ENCODE measurements at regions not wholly inside any gene's neighbourhood (a gene's known extent, or its start where the extent isn't known, plus 50 kb on each side); places are given as distances from the start of the nearest gene placed in this dataset.
"Not testable (repeated sequence)": the region's sequence is repeated elsewhere in the genome, so short reads cannot be mapped to it uniquely, and the experiment has no call there.

DNA sequence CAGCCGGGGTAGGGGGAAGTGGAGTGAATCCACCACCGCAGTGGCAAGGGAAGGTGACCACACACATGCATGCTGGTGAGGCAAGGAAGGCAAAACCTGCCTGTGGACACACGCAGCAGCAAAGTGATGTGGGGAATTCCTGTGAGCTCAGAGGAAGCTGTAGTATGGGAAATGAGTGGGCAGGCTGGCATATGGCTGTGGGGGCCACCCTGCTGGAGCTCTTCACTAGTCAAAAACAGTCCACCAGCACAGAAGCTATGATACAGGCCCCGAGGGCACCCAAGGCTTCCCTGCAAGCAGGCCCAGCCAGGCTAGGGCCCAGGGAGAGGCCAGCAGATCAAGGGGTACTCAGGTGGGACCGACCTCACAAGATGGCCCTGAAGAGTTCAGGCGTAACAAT is 239.1 kb downstream of the CHM start:
- CTCF ChIA-PET: no interaction called here
- no peaks in the 10 kb centered on the region for H3K27me3 ChIP-seq (ENCODE audit: control insufficient read depth, insufficient read depth, low read length)
- H3K4me1 ChIP-seq (ENCODE audit: control insufficient read depth, insufficient read depth, low read length): no peaks in the 10 kb centered on the region
- intact Hi-C loops (cut with micrococcal nuclease; ENCODE audit: unreplicated experiment): no loop called here
- in situ Hi-C loops (cut with HindIII; ENCODE audit: low pct_unique_long_range_greater_than_20kb, low sequenced_read_pairs): no loop called here
- H3K36me3 ChIP-seq (ENCODE audit: control insufficient read depth, insufficient read depth, low read length): no peaks in the 10 kb centered on the region
- DNase-seq (ENCODE audit: low read depth, low spot score) (no peak), ATAC-seq (no peak)
- no peak overlapping the region for H3K4me3 ChIP-seq (ENCODE audit: low read depth in 2 of 2, low read length in 2 of 2)
- no peaks in the 10 kb centered on the region for H3K9me3 ChIP-seq (ENCODE audit: control insufficient read depth, insufficient read depth, low read depth, low read length)
- no peak for TF ChIP-seq POLR2AphosphoS5 (IDR thresholded peaks at IDR 0.05; ENCODE audit: low read depth, low read length)
- no TSS peak for BruUV-seq (replicated peaks)
- H3K27ac ChIP-seq (ENCODE audit: low read length): no peak overlapping the region
- POLR2A ChIA-PET: no interaction called here

DNA sequence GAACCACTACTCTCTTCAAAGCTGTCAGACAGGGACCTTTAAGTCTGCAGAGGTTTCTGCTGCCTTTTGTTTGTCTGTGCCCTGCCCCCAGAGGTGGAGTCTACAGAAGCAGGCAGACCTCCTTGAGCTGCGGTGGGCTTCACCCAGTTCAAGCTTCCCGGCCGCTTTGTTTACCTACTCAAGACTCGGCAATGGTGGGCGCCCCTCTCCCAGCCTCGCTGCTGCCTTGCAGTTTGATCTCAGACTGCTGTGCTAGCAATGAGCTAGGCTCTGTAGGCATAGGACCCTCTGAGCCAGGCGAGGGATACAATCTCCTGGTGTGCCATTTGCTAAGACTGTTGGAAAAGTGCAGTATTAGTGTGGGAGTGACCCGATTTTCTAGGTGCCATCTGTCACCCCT is 275.0 kb downstream of the CHM start:
- POLR2A ChIA-PET; ATAC-seq; H3K9me3 ChIP-seq (ENCODE audit: control insufficient read depth, insufficient read depth, low read depth, low read length); CTCF ChIA-PET; BruUV-seq (replicated peaks); in situ Hi-C loops (cut with HindIII; ENCODE audit: low pct_unique_long_range_greater_than_20kb, low sequenced_read_pairs); H3K4me3 ChIP-seq (ENCODE audit: low read depth in 2 of 2, low read length in 2 of 2); H3K36me3 ChIP-seq (ENCODE audit: control insufficient read depth, insufficient read depth, low read length); H3K27ac ChIP-seq (ENCODE audit: low read length); DNase-seq (ENCODE audit: low read depth, low spot score); intact Hi-C loops (cut with micrococcal nuclease; ENCODE audit: unreplicated experiment); H3K4me1 ChIP-seq (ENCODE audit: control insufficient read depth, insufficient read depth, low read length); H3K27me3 ChIP-seq (ENCODE audit: control insufficient read depth, insufficient read depth, low read length): not testable (repeated sequence)

GRCh38 chrX:85765651-85766050 is 281.7 kb downstream of the CHM start:
- ATAC-seq (no peak), DNase-seq (ENCODE audit: low read depth, low spot score) (no peak)
- H3K36me3 ChIP-seq (ENCODE audit: control insufficient read depth, insufficient read depth, low read length): no peaks in the 10 kb centered on the region
- H3K4me3 ChIP-seq (ENCODE audit: low read depth in 2 of 2, low read length in 2 of 2): no peak overlapping the region
- ChIA-PET CTCF (no interaction called here), POLR2A (no interaction called here)
- no peaks in the 10 kb centered on the region for H3K4me1 ChIP-seq (ENCODE audit: control insufficient read depth, insufficient read depth, low read length)
- no peak overlapping the region for H3K27ac ChIP-seq (ENCODE audit: low read length)
- BruUV-seq (replicated peaks): no TSS peak
- TF ChIP-seq REST (IDR thresholded peaks at IDR 0.05; ENCODE audit: insufficient read depth in 1 of 2, low read depth in 2 of 2, low read length in 1 of 2): no peak
- no peak for TF ChIP-seq POLR2AphosphoS5 (IDR thresholded peaks at IDR 0.05; ENCODE audit: low read depth, low read length)
- TF ChIP-seq SIN3A (IDR thresholded peaks at IDR 0.05; ENCODE audit: borderline replicate concordance, insufficient read depth, low read depth, low read length): no peak
- no peak for TF ChIP-seq TCF7L2 (IDR thresholded peaks at IDR 0.05; ENCODE audit: low read depth, low read length)
- no peaks in the 10 kb centered on the region for H3K9me3 ChIP-seq (ENCODE audit: control insufficient read depth, insufficient read depth, low read depth, low read length)
- no peaks in the 10 kb centered on the region for H3K27me3 ChIP-seq (ENCODE audit: control insufficient read depth, insufficient read depth, low read length)
- in situ Hi-C loops (cut with HindIII; ENCODE audit: low pct_unique_long_range_greater_than_20kb, low sequenced_read_pairs) (no loop called here), intact Hi-C loops (cut with micrococcal nuclease; ENCODE audit: unreplicated experiment) (no loop called here)

- in situ Hi-C loops (cut with HindIII; ENCODE audit: low pct_unique_long_range_greater_than_20kb, low sequenced_read_pairs); intact Hi-C loops (cut with micrococcal nuclease; ENCODE audit: unreplicated experiment); BruUV-seq (replicated peaks); CTCF ChIA-PET; POLR2A ChIA-PET; H3K4me1 ChIP-seq (ENCODE audit: control insufficient read depth, insufficient read depth, low read length); H3K9me3 ChIP-seq (ENCODE audit: control insufficient read depth, insufficient read depth, low read depth, low read length); ATAC-seq; H3K27me3 ChIP-seq (ENCODE audit: control insufficient read depth, insufficient read depth, low read length); H3K36me3 ChIP-seq (ENCODE audit: control insufficient read depth, insufficient read depth, low read length); DNase-seq (ENCODE audit: low read depth, low spot score); H3K27ac ChIP-seq (ENCODE audit: low read length); H3K4me3 ChIP-seq (ENCODE audit: low read depth in 2 of 2, low read length in 2 of 2): not testable (repeated sequence)
Observed at GRCh38 chrX:85723025-85723424, 324.3 kb downstream of the CHM start.

- H3K36me3 ChIP-seq (ENCODE audit: control insufficient read depth, insufficient read depth, low read length); H3K27me3 ChIP-seq (ENCODE audit: control insufficient read depth, insufficient read depth, low read length); POLR2A ChIA-PET; in situ Hi-C loops (cut with HindIII; ENCODE audit: low pct_unique_long_range_greater_than_20kb, low sequenced_read_pairs); DNase-seq (ENCODE audit: low read depth, low spot score); BruUV-seq (replicated peaks); H3K27ac ChIP-seq (ENCODE audit: low read length); intact Hi-C loops (cut with micrococcal nuclease; ENCODE audit: unreplicated experiment); H3K4me3 ChIP-seq (ENCODE audit: low read depth in 2 of 2, low read length in 2 of 2); CTCF ChIA-PET; ATAC-seq; H3K4me1 ChIP-seq (ENCODE audit: control insufficient read depth, insufficient read depth, low read length); H3K9me3 ChIP-seq (ENCODE audit: control insufficient read depth, insufficient read depth, low read depth, low read length): not testable (repeated sequence)
Observed at GRCh38 chrX:85703233-85703632, 323.8 kb upstream of the POF1B start.
